ENCODE measurements at regions not wholly inside any gene's neighbourhood (a gene's known extent, or its start where the extent isn't known, plus 50 kb on each side); places are given as distances from the start of the nearest gene placed in this dataset.

DNA sequence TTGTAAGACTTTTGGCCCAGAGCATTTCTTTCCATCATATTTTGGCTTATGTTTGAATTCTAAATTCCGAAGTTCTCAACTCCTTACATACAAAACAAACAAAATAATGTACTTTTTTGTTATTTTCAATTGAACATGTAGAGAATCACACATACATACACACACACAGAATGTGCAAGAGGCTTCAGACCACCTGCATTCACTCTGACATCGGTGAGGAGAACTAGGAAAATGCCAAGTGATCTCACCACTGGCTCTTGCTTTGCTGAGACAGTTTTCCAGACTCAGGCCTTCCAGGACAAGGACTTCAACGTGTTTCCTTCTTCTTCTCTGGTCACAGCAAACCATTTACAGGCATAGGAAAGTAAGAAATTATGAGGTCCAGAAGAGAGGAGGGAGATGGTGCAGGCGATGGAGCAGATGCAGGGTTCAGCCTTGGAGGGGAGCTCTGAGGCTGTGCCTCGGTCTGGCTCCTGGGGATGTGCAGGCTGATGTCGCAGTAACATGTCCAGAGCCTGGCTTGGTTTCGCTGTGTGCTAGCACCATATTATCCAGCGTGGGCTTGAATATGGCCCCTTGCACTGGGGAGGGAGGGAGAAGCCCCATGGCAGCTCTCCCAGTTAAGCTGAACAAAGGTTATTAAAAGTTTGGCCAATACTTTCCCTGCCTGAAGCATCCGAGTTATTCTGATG, 93.4 kb downstream of the DACT2 start:
- Mint-ChIP-seq H3K36me3 (no peaks in the 10 kb centered on the region), H3K4me1 (no peaks in the 10 kb centered on the region), H3K27me3 (ENCODE audit: low read depth in 3 of 3) (peaks cover 4% of the 10 kb centered on the region in 3 donors), H3K9me3 (peaks cover 0 to 4% (median 0%) of the 10 kb centered on the region in 7 donors), H3K27ac (no peak overlapping the region), H3K4me3 (no peak overlapping the region)
- H3K27ac ChIP-seq (ENCODE audit: low read depth in 1 of 2, low read length in 2 of 2): no peak overlapping the region
- no peaks in the 10 kb centered on the region for H4K20me1 ChIP-seq (ENCODE audit: insufficient read depth, low read length)
- no peak overlapping the region for H2AFZ ChIP-seq (ENCODE audit: insufficient read depth, low read depth, low read length, poor library complexity, severe bottlenecking)
- no peak overlapping the region for H3K4me2 ChIP-seq (replicated peaks; ENCODE audit: extremely low read depth, low read length, poor library complexity, severe bottlenecking)
- H3K9me3 ChIP-seq (replicated peaks in 1 of 2; ENCODE audit: control insufficient read depth in 1 of 2, insufficient read depth in 1 of 2, low read length in 2 of 2): no peaks in the 10 kb centered on the region
- 80% methylated on average over 6 of the region's 9 CpGs for WGBS (ENCODE audit: insufficient coverage)
- no peak overlapping the region for H3K9ac ChIP-seq (ENCODE audit: insufficient read depth, low read length, poor library complexity, severe bottlenecking)
- intact Hi-C loops (cut with micrococcal nuclease): no loop called here
- no peaks in the 10 kb centered on the region for H3K79me2 ChIP-seq (ENCODE audit: insufficient read depth, low read length)
- TF ChIP-seq, protein P1, sequence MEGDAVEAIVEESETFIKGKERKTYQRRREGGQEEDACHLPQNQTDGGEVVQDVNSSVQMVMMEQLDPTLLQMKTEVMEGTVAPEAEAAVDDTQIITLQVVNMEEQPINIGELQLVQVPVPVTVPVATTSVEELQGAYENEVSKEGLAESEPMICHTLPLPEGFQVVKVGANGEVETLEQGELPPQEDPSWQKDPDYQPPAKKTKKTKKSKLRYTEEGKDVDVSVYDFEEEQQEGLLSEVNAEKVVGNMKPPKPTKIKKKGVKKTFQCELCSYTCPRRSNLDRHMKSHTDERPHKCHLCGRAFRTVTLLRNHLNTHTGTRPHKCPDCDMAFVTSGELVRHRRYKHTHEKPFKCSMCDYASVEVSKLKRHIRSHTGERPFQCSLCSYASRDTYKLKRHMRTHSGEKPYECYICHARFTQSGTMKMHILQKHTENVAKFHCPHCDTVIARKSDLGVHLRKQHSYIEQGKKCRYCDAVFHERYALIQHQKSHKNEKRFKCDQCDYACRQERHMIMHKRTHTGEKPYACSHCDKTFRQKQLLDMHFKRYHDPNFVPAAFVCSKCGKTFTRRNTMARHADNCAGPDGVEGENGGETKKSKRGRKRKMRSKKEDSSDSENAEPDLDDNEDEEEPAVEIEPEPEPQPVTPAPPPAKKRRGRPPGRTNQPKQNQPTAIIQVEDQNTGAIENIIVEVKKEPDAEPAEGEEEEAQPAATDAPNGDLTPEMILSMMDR (IDR thresholded peaks at IDR 0.05): no peak
- no peak for DNase-seq
- H3K4me1 ChIP-seq (ENCODE audit: control insufficient read depth in 1 of 2, insufficient read depth in 2 of 2, low read length in 2 of 2): no peaks in the 10 kb centered on the region
- no peaks in the 10 kb centered on the region for H3K36me3 ChIP-seq (replicated peaks in 1 of 2; ENCODE audit: control insufficient read depth in 1 of 2, insufficient read depth in 2 of 2, low read length in 2 of 2)
- H3K27me3 ChIP-seq (ENCODE audit: control insufficient read depth in 2 of 2, insufficient read depth in 2 of 2, low read length in 2 of 2): no peaks in the 10 kb centered on the region
- H3K4me3 ChIP-seq (replicated peaks in 1 of 3; ENCODE audit: low read depth in 2 of 3, low read length in 3 of 3): no peak overlapping the region

GRCh38 chr6:168225471-168225911, 94.1 kb downstream of the DACT2 start:
- no peaks in the 10 kb centered on the region for H3K36me3 Mint-ChIP-seq
- Histone ChIP-seq H3K4me3 (replicated peaks in 1 of 3; ENCODE audit: low read depth in 2 of 3, low read length in 3 of 3) (no peak overlapping the region), H3K36me3 (replicated peaks in 1 of 2; ENCODE audit: control insufficient read depth in 1 of 2, insufficient read depth in 2 of 2, low read length in 2 of 2) (no peaks in the 10 kb centered on the region), H3K4me1 (ENCODE audit: control insufficient read depth in 1 of 2, insufficient read depth in 2 of 2, low read length in 2 of 2) (no peaks in the 10 kb centered on the region), H3K9me3 (replicated peaks in 1 of 2; ENCODE audit: control insufficient read depth in 1 of 2, insufficient read depth in 1 of 2, low read length in 2 of 2) (no peaks in the 10 kb centered on the region), H3K9ac (ENCODE audit: insufficient read depth, low read length, poor library complexity, severe bottlenecking) (no peak overlapping the region), H3K27ac (ENCODE audit: low read depth in 1 of 2, low read length in 2 of 2) (no peak overlapping the region), H2AFZ (ENCODE audit: insufficient read depth, low read depth, low read length, poor library complexity, severe bottlenecking) (no peak overlapping the region), H3K4me2 (replicated peaks; ENCODE audit: extremely low read depth, low read length, poor library complexity, severe bottlenecking) (no peak overlapping the region), H4K20me1 (ENCODE audit: insufficient read depth, low read length) (no peaks in the 10 kb centered on the region), H3K79me2 (ENCODE audit: insufficient read depth, low read length) (no peaks in the 10 kb centered on the region), H3K27me3 (ENCODE audit: control insufficient read depth in 2 of 2, insufficient read depth in 2 of 2, low read length in 2 of 2) (no peaks in the 10 kb centered on the region)
- DNase-seq: no peak
- TF ChIP-seq, protein P1 (IDR thresholded peaks at IDR 0.05): no peak
- H3K4me3 Mint-ChIP-seq: no peak overlapping the region
- no peak overlapping the region for H3K27ac Mint-ChIP-seq
- no peaks in the 10 kb centered on the region for H3K4me1 Mint-ChIP-seq
- WGBS (ENCODE audit: insufficient coverage): 61% methylated on average over 3 of the region's 7 CpGs
- H3K9me3 Mint-ChIP-seq: peaks cover 0 to 4% (median 0%) of the 10 kb centered on the region in 7 donors
- intact Hi-C loops (cut with micrococcal nuclease): no loop called here
- peaks cover 0 to 4% (median 2%) of the 10 kb centered on the region in 3 donors for H3K27me3 Mint-ChIP-seq (ENCODE audit: low read depth in 3 of 3)

Data from CD14-positive monocyte (primary cell).